Sciatic nerve (tissue), 2 donors: ENCODE measurements at regions not wholly inside any gene's neighbourhood (a gene's known extent, or its start where the extent isn't known, plus 50 kb on each side); places are given as distances from the start of the nearest gene placed in this dataset.
"Not testable (repeated sequence)": the region's sequence is repeated elsewhere in the genome, so short reads cannot be mapped to it uniquely, and the experiment has no call there.

Experiments
- ATAC-seq: fragments of 200-7000 bp; cut with Tn5 transposase; one replicate; pipeline ENCODE4 v1.9.1; 2020; ENCODE audit warnings: mild to moderate bottlenecking, moderate library complexity
- DNase-seq: peaks from one replicate; pipeline ENCODE4 v3.0.0-alpha.2; 2020; ENCODE audit warnings: low spot score
- intact Hi-C: fragments of 100-400 bp; cut with DNase I; formaldehyde crosslinking; loops from one replicate; pipeline ENCODE4 v1.14.2; 2022
- donor health status: DM: no; HTN: no; CAD: no.
- donor health status: DM: no; HTN: no; CAD: no.

GRCh38 chr12:72989458-72989947, 717.3 kb downstream of the TRHDE start:
- intact Hi-C loops = no loop called here
- ATAC-seq = no peak
- DNase-seq = no peak

GRCh38 chr12:72995029-72995428, 722.9 kb downstream of the TRHDE start:
- ATAC-seq, intact Hi-C loops, DNase-seq: not testable (repeated sequence)

DNA sequence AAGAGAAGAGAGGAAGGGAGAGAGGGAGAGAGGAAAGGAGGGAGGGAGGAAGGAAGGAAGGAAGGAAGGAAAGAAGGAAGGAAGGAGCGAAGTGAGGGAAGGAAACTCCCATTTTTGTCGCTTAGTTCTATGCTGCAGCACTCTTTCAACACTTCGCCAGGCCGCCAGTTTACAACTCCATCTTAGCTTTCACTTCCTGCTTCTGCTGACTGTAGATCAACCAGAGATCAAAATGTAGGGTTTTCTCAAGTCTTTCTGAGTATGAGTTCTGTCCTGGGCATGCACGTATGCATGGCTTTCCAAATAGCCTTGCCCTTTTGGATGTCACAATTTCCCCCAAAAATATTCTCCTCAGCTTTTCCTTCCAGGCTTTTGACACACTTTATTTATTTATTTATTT, 723.4 kb downstream of the TRHDE start:
- ATAC-seq = no peak
- no peak for DNase-seq
- intact Hi-C loops = no loop called here

DNA sequence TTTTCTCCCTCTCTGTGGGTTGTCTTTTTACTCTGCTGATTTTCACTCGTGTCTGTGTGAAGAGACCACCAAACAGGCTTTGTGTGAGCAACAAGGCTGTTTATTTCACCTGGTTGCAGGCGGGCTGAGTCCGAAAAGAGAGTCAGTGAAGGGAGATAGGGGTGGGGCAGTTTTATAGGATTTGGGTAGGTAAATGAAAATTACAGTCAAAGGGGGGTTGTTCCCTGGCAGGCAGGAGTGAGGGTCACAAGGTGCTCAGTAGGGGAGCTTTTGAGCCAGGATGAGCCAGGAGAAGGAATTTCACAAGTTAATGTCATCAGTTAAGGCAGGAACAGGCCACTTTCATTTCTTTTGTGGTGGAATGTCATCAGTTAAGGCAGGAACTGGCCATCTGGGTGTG, 729.6 kb downstream of the TRHDE start:
- intact Hi-C loops, ATAC-seq, DNase-seq: not testable (repeated sequence)

DNA sequence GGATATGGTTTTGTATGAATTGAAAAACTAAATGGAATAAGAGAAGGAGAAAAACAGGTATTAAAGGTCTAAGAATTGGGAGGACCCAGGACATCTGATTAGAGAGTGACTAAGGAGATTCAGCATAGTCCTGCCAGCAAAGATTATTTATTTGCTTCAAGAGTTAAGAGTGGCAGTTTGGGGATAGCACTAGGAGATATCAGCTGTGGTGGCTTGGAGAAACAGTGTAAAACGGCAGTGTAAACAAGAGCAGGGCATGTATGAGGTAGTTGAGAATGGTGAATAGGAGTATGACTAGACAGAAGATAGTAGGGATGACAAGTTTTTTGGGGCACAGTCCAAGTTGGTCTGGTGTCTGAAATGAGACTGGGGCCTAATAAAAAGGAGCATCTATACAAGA, 730.3 kb downstream of the TRHDE start:
- intact Hi-C loops, ATAC-seq, DNase-seq: not testable (repeated sequence)

GRCh38 chr12:73009138-73009834, 737.1 kb downstream of the TRHDE start:
- intact Hi-C loops, ATAC-seq, DNase-seq: not testable (repeated sequence)

DNA sequence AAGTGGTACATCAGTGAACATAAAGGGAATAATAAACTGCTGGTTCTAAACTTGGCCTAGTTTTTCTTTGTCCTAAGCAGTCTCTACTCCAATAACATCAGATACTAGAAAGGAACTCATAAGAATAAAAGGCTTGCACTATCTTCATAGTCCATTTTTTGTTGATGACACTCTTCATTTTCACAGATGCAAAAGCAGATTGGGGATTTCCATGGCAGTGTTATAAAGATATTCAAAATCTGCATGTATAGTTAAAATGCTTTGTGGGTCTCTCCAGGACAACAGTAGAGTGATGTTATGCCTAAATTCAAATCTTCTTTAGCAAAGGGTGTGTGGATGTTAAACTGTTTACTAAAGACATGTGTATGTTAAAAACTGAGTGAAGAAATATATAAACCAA, 745.8 kb downstream of the TRHDE start:
- intact Hi-C loops = no loop called here
- DNase-seq = no peak
- no peak for ATAC-seq

- ATAC-seq (no peak), DNase-seq (no peak)
- intact Hi-C loops = no loop called here
Observed at GRCh38 chr12:73053893-73054292, 781.7 kb downstream of the TRHDE start.

- no peak for ATAC-seq
- no peak for DNase-seq
- intact Hi-C loops = loop anchor here (5.0 kb wide), 1 partner anchor 1305 kb away; no protein-coding TSS in a partner anchor
Observed at GRCh38 chr12:73057428-73057827, 785.3 kb downstream of the TRHDE start.

DNA sequence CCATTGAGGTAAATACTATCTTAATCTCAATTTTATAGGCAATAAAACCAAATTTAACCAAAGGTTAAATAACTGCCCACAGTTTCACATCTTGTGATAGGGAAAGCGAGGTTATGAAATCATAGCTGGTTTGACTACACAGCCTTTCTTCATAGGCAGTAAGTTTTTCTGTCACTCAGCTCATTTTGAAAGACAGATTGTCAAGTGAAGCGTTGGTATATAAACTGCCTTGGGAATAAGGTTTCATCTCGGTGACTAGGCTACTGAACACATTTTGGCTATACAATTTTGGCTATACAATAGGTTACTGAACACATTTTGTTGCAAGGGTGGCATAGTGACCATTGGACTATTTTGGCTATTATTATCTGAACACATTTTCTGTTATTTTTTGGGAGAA, 793.7 kb downstream of the TRHDE start:
- no peak for DNase-seq
- intact Hi-C loops = no loop called here
- ATAC-seq = no peak

- ATAC-seq = no peak
- DNase-seq = no peak
- intact Hi-C loops = no loop called here
Observed at GRCh38 chr12:73067616-73068015, 795.4 kb downstream of the TRHDE start.

DNA sequence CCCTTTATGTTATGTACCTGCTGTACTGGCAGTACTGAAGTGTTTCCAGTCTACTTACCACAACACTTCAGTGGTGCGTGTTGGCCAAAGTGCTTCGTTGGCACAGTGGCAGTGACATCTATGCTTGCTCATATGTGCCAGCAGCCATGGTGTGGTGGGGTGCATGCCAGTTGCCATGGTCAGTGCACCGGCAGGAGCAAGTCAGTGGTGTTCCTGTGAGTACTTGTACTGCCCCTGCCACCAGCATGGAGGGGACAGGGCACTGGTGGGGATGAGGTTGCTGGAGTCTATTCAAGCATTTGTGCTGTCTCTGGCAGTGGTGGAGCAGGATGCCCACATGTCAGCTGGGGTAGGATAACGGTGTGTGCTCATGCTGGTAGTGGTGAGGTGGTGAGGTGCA, 800.0 kb downstream of the TRHDE start:
- no peak for DNase-seq
- intact Hi-C loops = no loop called here
- no peak for ATAC-seq

GRCh38 chr12:73076760-73077159, 804.6 kb downstream of the TRHDE start:
- DNase-seq (no peak), ATAC-seq (no peak)
- intact Hi-C loops = no loop called here

DNA sequence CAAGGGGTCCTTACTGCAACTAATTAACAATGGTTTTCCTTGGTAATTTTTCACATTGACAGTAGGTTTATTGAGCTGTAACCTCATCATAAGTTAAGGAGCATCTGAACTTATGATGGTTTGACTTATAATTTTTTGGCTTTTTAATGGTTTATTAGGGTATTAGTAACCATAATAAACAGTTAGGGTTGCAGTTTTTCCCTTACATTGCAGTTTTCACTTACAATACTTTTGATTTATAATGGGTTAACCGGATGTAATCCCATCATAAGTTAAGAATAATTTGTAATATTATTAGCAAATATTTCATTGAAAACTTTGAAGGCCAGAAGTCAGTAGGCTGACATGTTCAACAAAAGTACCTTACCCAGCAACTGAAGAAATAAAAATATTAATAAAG, 811.6 kb downstream of the TRHDE start:
- intact Hi-C loops = no loop called here
- no peak for ATAC-seq
- no peak for DNase-seq

DNA sequence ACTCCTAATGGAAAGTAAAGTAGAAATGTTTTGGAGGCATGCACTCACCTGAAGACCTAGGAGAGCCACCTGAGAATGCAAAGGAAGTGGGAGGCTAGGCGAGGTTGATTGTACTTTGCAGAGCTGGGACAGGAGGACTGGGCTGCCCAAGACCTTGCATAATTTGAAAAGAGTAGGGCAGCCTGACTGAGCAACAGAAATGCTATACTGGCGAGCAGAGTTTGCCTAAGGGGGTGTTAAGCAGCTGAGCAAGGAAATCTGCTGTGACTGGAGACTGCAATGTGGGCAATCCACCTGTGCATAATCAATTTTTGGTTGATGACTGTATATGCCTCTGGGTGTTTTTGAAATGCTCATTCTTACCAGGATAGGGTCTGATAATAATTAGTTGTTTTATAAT, 834.1 kb downstream of the TRHDE start:
- DNase-seq (no peak), ATAC-seq (no peak)
- intact Hi-C loops = no loop called here

GRCh38 chr12:73106896-73107295, 834.7 kb downstream of the TRHDE start:
- intact Hi-C loops = no loop called here
- no peak for ATAC-seq
- no peak for DNase-seq

DNA sequence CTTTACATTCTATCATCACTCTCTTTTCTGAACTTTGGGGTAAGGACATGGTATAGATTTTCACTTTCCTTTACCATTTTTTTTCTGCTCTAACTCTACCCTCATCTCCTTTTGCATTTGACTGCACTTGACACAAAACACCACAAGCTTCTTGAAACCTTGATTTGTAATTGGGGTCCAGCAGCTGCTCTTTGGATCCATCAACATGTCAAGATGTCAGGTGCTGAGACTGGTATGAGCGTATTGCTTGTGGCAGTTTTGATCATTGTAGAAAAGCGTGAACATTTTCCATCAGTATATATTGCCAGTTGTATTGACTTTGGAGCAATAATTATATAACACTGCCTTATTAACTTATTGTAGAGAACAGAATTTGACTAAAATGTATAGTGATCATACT, 838.6 kb downstream of the TRHDE start:
- no peak for DNase-seq
- intact Hi-C loops = no loop called here

DNA sequence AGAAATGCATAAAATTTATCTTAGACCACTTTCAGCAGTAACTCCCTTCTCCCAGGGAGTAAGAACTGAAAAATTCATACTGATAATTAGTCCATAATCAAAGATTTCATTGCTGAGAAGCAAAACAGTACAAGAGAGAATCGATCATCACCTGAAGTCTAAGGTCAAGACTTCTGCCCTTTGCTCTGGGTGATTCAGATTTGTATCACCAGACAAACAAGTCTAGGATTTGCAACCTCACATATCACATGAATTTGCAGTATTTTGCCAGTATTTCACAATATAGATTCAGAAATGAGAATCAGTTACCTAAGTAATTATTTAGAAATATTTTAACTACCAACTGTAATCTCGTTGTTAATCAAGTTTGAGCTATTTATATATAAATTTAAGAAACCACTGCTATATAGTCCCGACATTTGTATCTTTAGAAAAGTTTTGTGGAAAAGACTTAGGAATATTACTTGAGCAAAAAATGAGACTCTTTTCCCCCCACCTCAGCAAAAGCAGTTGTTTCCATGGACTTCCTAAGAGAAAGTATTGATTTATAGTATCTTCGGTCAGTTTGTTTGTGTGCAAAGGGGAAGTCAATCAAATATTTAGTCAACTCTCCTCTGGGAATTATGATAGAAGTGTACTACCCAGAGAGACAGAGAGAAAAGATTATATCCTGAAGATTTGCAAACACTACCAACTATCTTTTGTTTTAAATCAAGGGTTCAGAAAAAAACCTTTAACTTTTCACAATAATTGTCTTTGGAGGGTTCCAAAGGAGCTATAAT, 840.1 kb downstream of the TRHDE start:
- DNase-seq = no peak
- ATAC-seq = no peak
- intact Hi-C loops = no loop called here

More for the DNA sequence above, 838.6 kb downstream of the TRHDE start:
- no peak for ATAC-seq

GRCh38 chr12:73124480-73124879, 852.3 kb downstream of the TRHDE start:
- intact Hi-C loops = no loop called here
- DNase-seq = no peak
- no peak for ATAC-seq

DNA sequence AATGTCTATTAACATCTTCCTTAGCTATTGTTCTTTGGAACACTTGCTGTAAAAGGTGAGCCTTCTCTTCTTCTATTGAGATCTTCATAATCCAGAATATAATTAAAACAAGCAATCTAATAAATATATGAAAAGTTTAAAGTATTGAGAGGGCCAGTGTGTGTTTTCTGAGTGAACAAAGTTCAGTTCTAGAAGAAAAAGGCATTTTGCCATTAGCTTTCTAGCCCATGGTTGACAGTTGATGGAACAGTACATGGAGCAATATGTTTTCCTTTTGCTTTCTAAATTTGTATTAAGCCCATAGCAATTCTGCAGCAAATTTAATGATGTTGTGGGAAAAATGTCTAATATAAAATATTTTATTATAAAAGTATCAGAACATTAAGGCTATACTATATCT, 853.0 kb downstream of the TRHDE start:
- ATAC-seq (no peak), DNase-seq (no peak)
- intact Hi-C loops = no loop called here
